ENCODE measurements at regions not wholly inside any gene's neighbourhood (a gene's known extent, or its start where the extent isn't known, plus 50 kb on each side); places are given as distances from the start of the nearest gene placed in this dataset.

- Histone ChIP-seq H3K36me3 (ENCODE audit: control insufficient read depth, insufficient read depth, low read length) (no peaks in the 10 kb centered on the region), H3K27me3 (ENCODE audit: control insufficient read depth, insufficient read depth, low read length) (peaks cover 5% of the 10 kb centered on the region), H3K4me3 (ENCODE audit: low read depth, low read length) (peak overlapping the region; percentile 50)
- peak; percentile 64 for DNase-seq (ENCODE audit: low read depth)
- TF ChIP-seq CTCF (IDR thresholded peaks at IDR 0.05; ENCODE audit: insufficient read depth, low read length, severe bottlenecking): peak; percentile 1
- no peak for FAIRE-seq
Measured at GRCh38 chr1:201649761-201650622, 111.1 kb downstream of the NAV1 start.

GRCh38 chr1:201650623-201650933 lies 111.7 kb downstream of the NAV1 start:
- Histone ChIP-seq H3K27me3 (ENCODE audit: control insufficient read depth, insufficient read depth, low read length) (peaks cover 5% of the 10 kb centered on the region), H3K4me3 (ENCODE audit: low read depth, low read length) (peak overlapping the region; percentile 50), H3K36me3 (ENCODE audit: control insufficient read depth, insufficient read depth, low read length) (no peaks in the 10 kb centered on the region)
- no peak for TF ChIP-seq CTCF (IDR thresholded peaks at IDR 0.05; ENCODE audit: insufficient read depth, low read length, severe bottlenecking)
- FAIRE-seq (no peak), DNase-seq (ENCODE audit: low read depth) (no peak)

- no peak for FAIRE-seq
- no peaks in the 10 kb centered on the region for H3K36me3 ChIP-seq (ENCODE audit: control insufficient read depth, insufficient read depth, low read length)
- no peak overlapping the region for H3K4me3 ChIP-seq (ENCODE audit: low read depth, low read length)
- no peak for DNase-seq (ENCODE audit: low read depth)
- H3K27me3 ChIP-seq (ENCODE audit: control insufficient read depth, insufficient read depth, low read length): peaks cover 5% of the 10 kb centered on the region
- TF ChIP-seq CTCF (IDR thresholded peaks at IDR 0.05; ENCODE audit: insufficient read depth, low read length, severe bottlenecking): no peak
Measured at GRCh38 chr1:201652181-201652580, 113.3 kb downstream of the NAV1 start.

- Histone ChIP-seq H3K4me3 (ENCODE audit: low read depth, low read length) (no peak overlapping the region), H3K36me3 (ENCODE audit: control insufficient read depth, insufficient read depth, low read length) (no peaks in the 10 kb centered on the region), H3K27me3 (ENCODE audit: control insufficient read depth, insufficient read depth, low read length) (peaks cover 5% of the 10 kb centered on the region)
- no peak for DNase-seq (ENCODE audit: low read depth)
- no peak for TF ChIP-seq CTCF (IDR thresholded peaks at IDR 0.05; ENCODE audit: insufficient read depth, low read length, severe bottlenecking)
- no peak for FAIRE-seq
Measured at GRCh38 chr1:201653233-201653632, 114.3 kb downstream of the NAV1 start.

GRCh38 chr1:201653883-201654282 lies 115.0 kb downstream of the NAV1 start:
- no peak for DNase-seq (ENCODE audit: low read depth)
- H3K36me3 ChIP-seq (ENCODE audit: control insufficient read depth, insufficient read depth, low read length): no peaks in the 10 kb centered on the region
- no peak for FAIRE-seq
- peaks cover 5% of the 10 kb centered on the region for H3K27me3 ChIP-seq (ENCODE audit: control insufficient read depth, insufficient read depth, low read length)
- no peak for TF ChIP-seq CTCF (IDR thresholded peaks at IDR 0.05; ENCODE audit: insufficient read depth, low read length, severe bottlenecking)
- no peak overlapping the region for H3K4me3 ChIP-seq (ENCODE audit: low read depth, low read length)

- TF ChIP-seq CTCF (IDR thresholded peaks at IDR 0.05; ENCODE audit: insufficient read depth, low read length, severe bottlenecking): no peak
- peaks cover 5% of the 10 kb centered on the region for H3K27me3 ChIP-seq (ENCODE audit: control insufficient read depth, insufficient read depth, low read length)
- DNase-seq (ENCODE audit: low read depth) (no peak), FAIRE-seq (no peak)
- no peaks in the 10 kb centered on the region for H3K36me3 ChIP-seq (ENCODE audit: control insufficient read depth, insufficient read depth, low read length)
- H3K4me3 ChIP-seq (ENCODE audit: low read depth, low read length): no peak overlapping the region
Measured at GRCh38 chr1:201655243-201655642, 116.3 kb downstream of the NAV1 start.
